Astrocyte (in vitro differentiated cells and primary cell): ENCODE measurements at regions not wholly inside any gene's neighbourhood (a gene's known extent, or its start where the extent isn't known, plus 50 kb on each side); places are given as distances from the start of the nearest gene placed in this dataset.

Source experiments
- EZH2 ChIP-seq: IDR thresholded peaks from 2 replicates; pipeline ENCODE4 v1.6.1; 2012; ENCODE audit warnings: mild to moderate bottlenecking, low read length, inconsistent platforms; ENCODE audit not compliant: insufficient read depth
- TF ChIP-seq, protein P1 (sequence below): IDR thresholded peaks from 2 replicates; pipeline ENCODE4 v1.5.1; 2011; ENCODE audit warnings: low read depth, mild to moderate bottlenecking, inconsistent platforms, low read length, moderate library complexity; ENCODE audit not compliant: insufficient read depth

DNA sequence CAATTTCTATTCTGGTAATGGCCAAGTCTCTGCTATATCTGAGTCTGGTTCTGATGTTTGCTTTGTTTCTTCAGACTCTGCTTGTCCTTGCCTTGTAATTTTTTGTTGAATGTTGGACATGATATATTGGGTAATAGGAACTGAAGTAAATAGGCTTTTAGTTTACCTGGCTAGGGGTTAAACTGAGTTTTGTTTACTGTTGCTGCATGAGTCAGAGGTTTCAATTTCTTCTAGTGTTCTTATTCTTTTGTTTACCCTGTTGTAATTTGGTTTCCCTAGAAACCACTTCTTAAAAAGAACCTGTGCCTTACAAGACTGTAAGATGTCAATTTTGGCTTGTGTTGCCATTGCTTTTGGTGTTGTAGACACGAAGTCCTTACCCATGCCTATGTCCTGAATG lies 285.0 kb upstream of the KCNH7 start:
- TF ChIP-seq, protein P1, sequence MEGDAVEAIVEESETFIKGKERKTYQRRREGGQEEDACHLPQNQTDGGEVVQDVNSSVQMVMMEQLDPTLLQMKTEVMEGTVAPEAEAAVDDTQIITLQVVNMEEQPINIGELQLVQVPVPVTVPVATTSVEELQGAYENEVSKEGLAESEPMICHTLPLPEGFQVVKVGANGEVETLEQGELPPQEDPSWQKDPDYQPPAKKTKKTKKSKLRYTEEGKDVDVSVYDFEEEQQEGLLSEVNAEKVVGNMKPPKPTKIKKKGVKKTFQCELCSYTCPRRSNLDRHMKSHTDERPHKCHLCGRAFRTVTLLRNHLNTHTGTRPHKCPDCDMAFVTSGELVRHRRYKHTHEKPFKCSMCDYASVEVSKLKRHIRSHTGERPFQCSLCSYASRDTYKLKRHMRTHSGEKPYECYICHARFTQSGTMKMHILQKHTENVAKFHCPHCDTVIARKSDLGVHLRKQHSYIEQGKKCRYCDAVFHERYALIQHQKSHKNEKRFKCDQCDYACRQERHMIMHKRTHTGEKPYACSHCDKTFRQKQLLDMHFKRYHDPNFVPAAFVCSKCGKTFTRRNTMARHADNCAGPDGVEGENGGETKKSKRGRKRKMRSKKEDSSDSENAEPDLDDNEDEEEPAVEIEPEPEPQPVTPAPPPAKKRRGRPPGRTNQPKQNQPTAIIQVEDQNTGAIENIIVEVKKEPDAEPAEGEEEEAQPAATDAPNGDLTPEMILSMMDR, result no peak
- no peak for TF ChIP-seq EZH2
